HG02885 (cell line): ENCODE measurements at regions not wholly inside any gene's neighbourhood (a gene's known extent, or its start where the extent isn't known, plus 50 kb on each side); places are given as distances from the start of the nearest gene placed in this dataset.
"Not testable (repeated sequence)": the region's sequence is repeated elsewhere in the genome, so short reads cannot be mapped to it uniquely, and the experiment has no call there.

Source experiments
- ATAC-seq: cut with Tn5 transposase; IDR thresholded peaks from one replicate; pipeline ENCODE4 v1.9.1; 2021; ENCODE audit warnings: mild to moderate bottlenecking; ENCODE audit not compliant: unreplicated experiment, poor library complexity

DNA sequence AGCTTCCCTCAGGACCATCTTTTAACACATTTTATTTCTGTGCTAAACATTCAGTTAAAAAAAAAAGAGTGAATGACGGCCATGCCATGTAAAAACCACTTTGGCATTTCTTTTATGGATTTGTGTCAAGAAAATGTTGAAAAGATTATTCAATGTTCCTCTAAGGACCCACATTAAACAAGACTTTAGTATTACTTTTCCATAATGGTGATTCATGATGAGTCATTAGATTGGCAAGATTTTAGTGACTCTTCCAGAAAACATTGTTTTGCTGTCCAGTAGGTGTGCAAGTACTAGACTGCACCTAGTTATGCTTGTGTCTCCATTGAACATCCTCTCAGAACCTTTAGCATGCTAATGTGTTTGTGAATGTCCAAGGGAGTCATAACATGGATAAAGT lies 748.6 kb downstream of the STPG2 start:
- ATAC-seq: no peak

DNA sequence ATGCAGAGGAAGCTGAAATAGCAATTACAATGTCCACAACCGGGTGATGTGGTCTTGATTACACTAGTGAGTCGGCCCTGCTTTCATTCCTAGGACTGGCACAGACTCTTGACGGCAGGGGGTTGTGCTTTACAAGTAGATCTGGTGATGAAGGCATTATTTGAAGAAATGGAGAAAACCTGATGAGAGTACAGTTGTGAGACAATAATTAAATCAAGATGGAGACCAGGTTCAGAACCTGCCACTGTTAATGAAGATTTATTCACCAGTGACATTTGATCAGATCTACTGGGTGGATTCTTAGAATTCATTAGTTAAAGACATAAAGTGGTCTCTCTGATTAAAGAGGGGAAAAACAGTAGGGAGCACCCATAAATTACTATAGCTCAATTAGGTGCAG lies 747.2 kb downstream of the STPG2 start:
- no peak for ATAC-seq

DNA sequence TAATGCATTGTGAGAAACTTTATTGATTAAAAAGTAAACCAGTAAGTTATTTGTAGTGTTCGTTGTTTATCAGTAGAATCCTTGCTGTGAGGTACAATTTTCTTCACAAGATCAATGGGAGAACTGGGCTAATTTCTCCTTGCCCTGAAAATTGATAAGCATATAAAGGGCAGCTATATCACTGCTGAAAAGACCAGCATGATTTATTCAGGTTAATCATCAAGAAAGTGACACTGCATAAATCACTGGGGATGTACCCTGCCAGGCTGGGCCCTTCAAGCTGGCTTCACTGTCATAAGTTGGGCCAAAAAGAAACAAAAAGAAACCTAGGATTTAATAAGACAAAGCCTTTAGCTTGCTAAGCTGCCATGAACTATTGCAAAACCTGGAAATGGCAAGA lies 746.7 kb downstream of the STPG2 start:
- no peak for ATAC-seq

DNA sequence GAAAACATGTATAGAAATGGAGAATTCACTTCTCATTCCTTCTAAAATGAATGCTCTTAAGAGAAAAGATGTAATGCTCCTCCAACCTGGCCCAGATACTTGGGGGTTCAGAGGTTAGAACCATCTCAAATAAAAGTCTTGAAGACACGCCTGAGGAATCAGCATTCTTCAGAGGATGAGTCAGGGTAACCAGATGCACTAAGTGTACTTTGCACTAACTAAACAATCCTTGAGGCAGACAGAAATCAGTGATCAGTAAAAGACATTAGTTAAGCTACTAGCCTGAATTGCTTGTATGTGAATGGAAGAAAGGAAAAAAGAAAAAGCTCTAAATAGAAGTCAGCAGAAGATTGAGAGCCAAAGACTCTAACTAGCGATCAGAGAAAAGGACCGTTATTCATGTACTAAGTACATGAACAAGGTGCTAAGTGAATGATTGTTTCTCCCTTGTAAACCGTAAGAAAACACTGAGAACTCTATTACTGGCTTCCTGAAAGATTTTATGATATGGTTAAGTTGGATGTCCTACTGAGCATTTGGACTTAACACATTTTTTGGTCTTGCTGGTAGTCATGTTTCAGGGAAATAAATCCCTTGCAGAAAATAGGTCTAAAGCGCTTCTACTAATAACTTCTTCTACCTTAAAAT lies 738.3 kb downstream of the STPG2 start:
- ATAC-seq: no peak

DNA sequence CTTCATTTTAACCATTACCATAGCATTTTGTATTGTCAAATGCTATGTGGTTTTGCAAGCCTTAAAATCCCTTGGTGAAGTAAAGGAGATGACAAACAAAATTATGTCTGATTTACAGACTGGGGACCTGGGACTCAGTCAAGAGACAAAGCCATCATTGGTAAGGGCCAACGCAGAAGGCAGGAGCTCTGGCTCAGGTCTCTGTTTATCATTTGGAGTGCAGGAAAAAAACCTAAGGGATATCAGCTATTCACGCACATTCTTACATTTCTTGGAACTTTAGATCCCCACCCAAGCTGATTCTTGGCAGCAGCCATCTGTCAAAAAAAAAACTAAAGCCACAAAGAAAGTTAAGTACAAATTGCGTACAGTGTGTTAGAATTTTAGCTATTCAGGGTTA lies 731.9 kb downstream of the STPG2 start:
- ATAC-seq: no peak

DNA sequence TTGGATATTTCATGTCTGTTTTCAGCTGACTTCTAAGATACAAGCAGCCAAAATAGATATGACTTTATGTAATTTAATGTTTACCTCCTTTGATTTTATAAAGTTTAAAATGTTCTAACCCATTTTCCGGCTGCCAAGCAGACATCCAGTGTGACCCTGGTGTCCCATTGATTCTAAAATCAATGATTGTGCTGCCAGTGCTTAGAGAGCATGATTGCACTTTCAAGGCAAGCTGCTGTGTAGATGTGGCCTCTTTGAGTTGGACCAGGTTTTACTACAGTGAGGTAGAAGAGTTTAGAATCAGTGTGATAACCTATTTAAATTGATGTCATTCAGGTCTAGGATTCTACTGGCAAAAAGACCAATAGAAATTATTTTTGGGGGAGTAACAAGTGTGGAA lies 730.9 kb downstream of the STPG2 start:
- ATAC-seq: no peak

DNA sequence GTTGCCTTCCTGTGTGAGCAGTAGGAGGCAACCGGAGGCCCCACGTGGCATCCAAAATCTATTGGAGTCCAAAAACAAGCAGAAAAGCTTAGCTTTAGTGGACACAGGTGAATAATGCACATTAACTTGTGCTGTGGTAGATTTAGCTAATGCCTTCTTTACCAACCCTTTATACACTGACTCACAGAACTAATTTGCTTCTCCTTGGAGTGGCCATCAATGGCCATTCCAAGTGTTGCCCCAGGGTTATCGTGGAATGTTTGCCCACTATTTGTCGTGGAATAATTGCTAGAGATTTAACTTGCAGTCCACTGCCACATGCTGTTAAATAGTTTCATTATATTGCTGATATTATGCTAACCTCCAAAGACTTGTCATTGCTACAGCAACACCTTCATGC lies 729.1 kb downstream of the STPG2 start:
- ATAC-seq: no peak

GRCh38 chr4:97432551-97432950 lies 710.7 kb downstream of the STPG2 start:
- no peak for ATAC-seq

DNA sequence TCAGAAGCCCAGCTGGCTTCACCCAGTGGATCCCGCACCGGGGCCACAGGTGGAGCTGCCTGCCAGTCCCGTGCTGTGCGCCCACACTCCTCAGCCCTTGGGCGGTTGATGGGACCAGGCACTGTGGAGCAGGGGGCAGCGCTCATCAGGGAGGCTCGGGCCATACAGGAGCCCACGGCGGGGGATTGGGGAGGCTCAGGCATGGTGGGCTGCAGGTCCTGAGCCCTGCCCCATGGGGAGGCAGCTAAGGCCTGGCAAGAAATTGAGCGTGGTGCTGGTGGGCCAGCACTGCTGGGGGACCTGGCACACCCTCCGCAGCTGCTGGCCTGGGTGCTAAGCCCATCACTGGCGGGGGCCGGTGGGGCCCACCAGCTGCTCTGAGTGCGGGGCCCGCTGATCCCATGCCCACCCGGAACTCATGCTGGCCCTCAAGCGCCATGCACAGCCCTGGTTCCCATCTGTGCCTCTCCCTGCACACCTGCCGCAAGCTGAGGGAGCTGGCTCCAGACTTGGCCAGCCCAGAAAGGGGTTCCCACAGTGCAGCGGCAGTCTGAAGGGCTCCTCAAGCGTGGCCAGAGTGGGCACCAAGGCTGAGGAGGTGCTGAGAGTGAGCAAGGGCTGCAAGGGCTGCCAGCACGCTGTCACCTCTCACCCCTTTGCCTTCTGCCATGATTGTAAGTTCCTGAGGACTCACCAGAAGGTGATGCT lies 705.1 kb downstream of the STPG2 start:
- ATAC-seq: not testable (repeated sequence)

DNA sequence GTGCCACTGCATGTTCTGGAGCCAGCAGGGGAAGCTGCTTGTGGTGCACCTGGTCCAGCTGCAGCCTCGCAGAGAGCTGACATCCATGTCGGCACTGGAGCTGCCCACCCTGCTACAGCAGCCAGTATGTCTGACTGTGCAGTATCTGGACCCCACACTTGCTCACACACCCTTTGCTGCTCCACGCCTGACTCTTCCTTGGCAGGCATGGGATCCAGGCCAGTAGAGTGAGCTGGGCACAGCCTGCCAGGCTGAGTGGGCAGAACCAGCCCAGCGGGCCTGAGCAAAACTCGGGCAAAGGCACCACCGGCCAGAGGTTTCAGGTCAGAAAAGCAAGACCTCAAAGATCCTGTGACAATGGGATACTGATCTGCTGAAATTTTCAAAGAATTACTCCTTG lies 690.1 kb downstream of the STPG2 start:
- no peak for ATAC-seq

- ATAC-seq: no peak
Observed at GRCh38 chr4:97457253-97457652, 686.0 kb downstream of the STPG2 start.

DNA sequence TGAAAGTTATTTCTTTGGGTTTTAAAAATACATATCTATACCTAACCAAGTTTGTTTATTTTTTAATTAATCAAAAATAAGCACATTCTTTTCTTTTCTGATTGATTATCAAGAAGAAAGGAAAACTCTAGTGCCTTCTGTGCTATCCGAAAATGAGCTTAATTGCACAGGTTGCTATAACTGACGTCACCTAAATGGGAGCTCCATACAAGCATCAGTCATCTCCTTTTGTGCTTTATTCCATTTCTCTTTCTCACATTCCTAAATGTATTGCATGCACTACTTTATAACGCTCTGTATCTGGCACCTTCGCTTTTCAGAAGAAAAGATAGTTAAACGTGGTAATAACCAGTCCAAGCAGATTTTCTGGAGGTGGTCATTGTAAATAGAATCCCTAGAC lies 675.0 kb downstream of the STPG2 start:
- no peak for ATAC-seq

GRCh38 chr4:97475621-97476020 lies 667.7 kb downstream of the STPG2 start:
- ATAC-seq: no peak

DNA sequence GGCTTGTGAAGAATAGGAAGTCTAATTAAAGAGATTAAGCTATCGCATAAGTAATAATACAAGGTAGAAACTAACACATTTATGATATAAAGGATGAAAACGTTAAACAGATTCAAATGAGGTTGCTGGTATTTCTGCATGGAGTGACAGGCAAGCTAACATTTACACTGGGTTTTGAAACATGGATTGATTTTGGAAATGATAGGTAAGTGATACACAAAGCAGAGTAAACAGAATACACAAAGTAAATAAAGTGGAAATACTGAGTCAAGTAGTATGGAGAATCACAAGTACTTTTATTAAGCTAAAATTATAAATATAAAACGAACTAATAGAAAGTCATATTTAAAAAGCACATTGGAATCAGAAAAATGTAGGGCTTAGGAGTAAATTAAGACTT lies 665.3 kb downstream of the STPG2 start:
- ATAC-seq: no peak

- ATAC-seq: no peak
Observed at GRCh38 chr4:97479388-97479787, 663.9 kb downstream of the STPG2 start.

GRCh38 chr4:97491856-97492255 lies 651.4 kb downstream of the STPG2 start:
- no peak for ATAC-seq

- ATAC-seq: no peak
Observed at GRCh38 chr4:97493815-97494518, 649.3 kb downstream of the STPG2 start.

DNA sequence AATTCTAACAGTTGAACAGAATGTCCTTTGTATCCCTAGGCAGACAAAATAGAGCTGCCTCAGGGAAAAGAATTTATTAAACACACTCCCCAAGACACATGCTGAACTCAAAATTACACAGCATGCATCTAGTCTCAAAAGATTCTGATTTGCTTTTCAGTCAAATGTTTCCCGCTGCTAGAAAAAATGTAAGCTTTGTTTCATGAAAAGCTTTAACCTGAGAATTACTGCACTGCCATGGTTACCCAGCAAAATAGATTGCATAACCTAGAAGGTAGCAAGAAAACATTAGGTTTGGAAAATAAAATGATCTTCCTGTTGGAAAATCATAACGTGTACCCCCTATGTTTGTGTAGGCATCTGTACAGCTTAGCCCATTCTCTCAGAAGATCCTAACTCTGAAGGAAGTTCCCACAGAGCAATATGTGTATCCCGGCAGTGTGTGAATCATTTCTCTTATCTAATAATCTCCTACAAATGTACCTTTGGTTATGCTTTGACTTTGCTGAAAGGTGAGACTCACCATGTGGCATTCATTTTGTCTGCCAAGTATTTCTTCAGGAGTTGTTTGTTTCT lies 646.9 kb downstream of the STPG2 start:
- ATAC-seq: no peak

GRCh38 chr4:97498875-97499274 lies 644.4 kb downstream of the STPG2 start:
- no peak for ATAC-seq

GRCh38 chr4:97500423-97500822 lies 642.9 kb downstream of the STPG2 start:
- peak; percentile 94 for ATAC-seq

DNA sequence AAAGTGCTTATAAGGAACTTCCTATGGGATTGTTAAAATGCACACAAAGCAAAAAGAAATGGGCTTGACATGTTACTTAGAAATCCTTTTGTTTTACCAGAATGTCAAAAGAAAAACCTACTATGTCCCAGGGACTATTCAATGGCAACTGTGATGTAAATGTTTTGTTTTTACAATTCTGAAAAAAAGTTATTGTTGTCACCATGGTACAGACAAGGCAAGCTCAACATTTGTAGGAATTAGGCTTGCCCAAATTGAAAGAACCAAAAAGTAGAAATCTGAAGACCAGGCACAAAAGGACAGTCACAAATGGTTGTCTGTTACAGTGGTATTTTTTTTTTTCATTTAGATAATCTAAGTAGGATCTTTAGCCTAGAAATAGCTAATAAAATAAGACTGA lies 638.6 kb downstream of the STPG2 start:
- no peak for ATAC-seq
